ENCODE measurements at regions not wholly inside any gene's neighbourhood (a gene's known extent, or its start where the extent isn't known, plus 50 kb on each side); places are given as distances from the start of the nearest gene placed in this dataset.

DNA sequence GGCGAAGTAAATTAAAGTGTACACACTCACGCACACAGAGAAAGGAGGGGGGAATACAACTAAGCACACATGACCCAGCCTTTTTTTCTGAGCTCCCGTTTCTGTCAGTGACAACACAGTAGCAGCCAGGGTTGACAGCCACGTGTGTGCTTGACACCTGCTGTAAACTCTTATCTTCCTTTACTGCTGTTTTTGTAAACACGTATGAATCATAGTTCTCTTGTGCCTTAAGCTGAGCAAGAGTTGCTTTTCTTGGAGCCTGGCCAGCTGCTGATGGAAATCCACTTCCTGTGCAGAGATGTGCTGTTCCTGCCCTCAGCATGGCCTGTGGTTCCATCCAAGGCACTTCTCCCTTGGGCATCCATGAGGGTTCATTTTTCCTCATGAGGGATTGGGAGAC lies 561.9 kb downstream of the GALR1 start:
- no peak for DNase-seq
- Mint-ChIP-seq H3K36me3 (ENCODE audit: low read depth) (no peaks in the 10 kb centered on the region), H3K4me1 (no peaks in the 10 kb centered on the region), H3K4me3 (no peak overlapping the region), H3K27ac (no peak overlapping the region), H3K27me3 (ENCODE audit: low read depth, poor library complexity) (peaks cover 11% of the 10 kb centered on the region), H3K9me3 (peaks cover 15% of the 10 kb centered on the region)
- TF ChIP-seq, protein P1, sequence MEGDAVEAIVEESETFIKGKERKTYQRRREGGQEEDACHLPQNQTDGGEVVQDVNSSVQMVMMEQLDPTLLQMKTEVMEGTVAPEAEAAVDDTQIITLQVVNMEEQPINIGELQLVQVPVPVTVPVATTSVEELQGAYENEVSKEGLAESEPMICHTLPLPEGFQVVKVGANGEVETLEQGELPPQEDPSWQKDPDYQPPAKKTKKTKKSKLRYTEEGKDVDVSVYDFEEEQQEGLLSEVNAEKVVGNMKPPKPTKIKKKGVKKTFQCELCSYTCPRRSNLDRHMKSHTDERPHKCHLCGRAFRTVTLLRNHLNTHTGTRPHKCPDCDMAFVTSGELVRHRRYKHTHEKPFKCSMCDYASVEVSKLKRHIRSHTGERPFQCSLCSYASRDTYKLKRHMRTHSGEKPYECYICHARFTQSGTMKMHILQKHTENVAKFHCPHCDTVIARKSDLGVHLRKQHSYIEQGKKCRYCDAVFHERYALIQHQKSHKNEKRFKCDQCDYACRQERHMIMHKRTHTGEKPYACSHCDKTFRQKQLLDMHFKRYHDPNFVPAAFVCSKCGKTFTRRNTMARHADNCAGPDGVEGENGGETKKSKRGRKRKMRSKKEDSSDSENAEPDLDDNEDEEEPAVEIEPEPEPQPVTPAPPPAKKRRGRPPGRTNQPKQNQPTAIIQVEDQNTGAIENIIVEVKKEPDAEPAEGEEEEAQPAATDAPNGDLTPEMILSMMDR (IDR thresholded peaks at IDR 0.05), result no peak

DNA sequence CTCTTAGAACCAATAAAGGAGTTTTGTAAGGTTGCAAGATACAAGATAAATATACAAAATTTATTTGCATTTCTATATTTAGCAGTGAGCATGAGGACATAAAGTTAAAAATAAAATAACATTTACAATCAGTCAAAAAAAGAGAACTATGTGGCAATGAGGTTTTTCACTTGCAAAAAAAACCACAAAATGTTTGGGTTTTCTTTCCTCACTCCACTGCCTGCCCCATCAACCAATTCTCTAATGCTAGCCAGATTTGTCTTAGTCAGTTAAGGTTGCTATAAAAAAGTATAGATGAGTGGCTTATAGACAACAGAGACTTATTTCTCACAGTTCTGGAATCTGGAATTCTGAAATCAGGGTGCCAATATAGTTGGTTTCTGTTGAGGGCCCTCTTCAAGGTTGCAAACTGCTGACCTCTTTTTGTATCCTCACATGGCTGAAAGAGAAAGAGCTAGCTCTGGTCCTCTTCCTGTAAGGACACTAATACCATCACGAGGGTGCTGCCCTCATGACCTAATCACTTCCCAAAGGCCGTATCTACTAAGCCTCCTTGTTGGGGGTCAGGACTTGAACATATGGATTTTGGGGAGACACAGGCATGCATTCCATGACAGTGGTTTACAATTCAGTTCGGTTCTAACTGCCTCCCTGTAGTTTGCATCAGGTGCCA lies 566.2 kb downstream of the GALR1 start:
- TF ChIP-seq, protein P1 (IDR thresholded peaks at IDR 0.05), result no peak
- H3K36me3 Mint-ChIP-seq (ENCODE audit: low read depth), result no peaks in the 10 kb centered on the region

DNA sequence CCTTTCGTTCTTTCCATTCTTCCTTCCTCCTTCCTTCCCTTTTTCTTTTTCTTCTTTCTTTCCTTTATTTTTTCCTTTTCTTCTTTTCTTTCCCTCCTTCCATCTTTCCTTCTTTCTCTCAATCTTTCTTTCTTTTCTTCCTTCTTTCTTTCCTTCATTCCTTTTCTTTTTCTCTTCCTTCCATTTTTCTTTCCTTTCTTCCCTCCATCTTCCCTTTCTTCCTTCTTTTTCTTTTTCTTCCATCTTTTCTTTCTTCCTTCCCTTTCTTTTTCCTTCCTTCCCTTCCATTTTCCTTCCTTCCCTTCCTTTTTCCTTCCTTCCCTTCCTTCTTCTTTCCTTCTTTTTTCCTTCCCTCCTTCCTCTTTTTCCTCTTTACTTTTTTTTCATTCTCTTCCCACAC lies 568.7 kb downstream of the GALR1 start:
- Mint-ChIP-seq H3K27me3 (ENCODE audit: low read depth, poor library complexity) (peaks cover 7% of the 10 kb centered on the region), H3K4me3 (no peak overlapping the region), H3K4me1 (peaks cover 9% of the 10 kb centered on the region), H3K9me3 (peaks cover 21% of the 10 kb centered on the region), H3K36me3 (ENCODE audit: low read depth) (no peaks in the 10 kb centered on the region), H3K27ac (peak overlapping the region; percentile 10)
- TF ChIP-seq, protein P1 (IDR thresholded peaks at IDR 0.05), result no peak
- DNase-seq, result no peak

More for the DNA sequence above, 566.2 kb downstream of the GALR1 start:
- DNase-seq, result no peak
- H3K27me3 Mint-ChIP-seq (ENCODE audit: low read depth, poor library complexity), result peaks cover 7% of the 10 kb centered on the region
- no peak overlapping the region for H3K4me3 Mint-ChIP-seq
- H3K9me3 Mint-ChIP-seq, result peaks cover 12% of the 10 kb centered on the region
- H3K4me1 Mint-ChIP-seq, result peaks cover 9% of the 10 kb centered on the region
- H3K27ac Mint-ChIP-seq, result no peak overlapping the region

DNA sequence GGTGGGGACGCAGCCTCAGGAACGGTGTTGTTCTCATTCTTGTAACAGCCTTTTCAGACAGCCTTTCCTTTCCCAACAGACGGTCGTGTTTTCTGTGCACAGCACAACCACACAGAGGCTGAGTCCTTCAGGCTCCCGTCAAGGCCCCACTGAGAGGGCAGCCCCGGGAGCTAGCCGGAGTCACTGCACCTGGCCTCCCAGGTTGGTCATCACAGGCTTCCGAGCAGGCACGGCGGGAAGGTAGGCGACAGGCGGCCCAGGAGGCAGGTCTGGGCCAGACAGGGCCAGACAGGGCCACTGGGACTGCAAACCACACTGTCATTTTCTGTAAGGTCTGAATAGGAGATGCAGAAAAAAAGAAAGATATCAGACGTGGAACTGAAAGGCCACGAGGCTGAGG lies 570.8 kb downstream of the GALR1 start:
- peaks cover 17% of the 10 kb centered on the region for H3K9me3 Mint-ChIP-seq

DNA sequence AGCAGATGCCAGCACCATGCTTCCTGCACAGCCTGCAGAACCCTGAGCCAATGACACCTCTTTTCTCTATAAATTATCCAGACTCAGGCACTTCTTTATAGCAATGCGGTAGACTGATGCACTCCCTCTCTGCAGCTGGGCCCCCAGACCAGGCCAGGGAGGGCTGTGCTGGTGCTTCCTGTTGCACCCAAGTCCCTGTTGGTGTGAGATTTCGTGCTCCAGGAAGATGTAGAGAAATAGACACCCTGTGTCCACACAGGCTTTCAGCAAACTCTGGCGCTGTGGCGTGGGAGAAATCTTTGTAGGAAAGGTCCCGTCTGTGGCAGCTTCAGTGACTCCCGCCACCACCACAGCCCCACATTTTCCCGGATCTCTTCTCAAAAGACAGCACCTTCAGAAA lies 572.2 kb downstream of the GALR1 start:
- no peaks in the 10 kb centered on the region for H3K36me3 Mint-ChIP-seq (ENCODE audit: low read depth)
- no peak overlapping the region for H3K27ac Mint-ChIP-seq
- peaks cover 14% of the 10 kb centered on the region for H3K9me3 Mint-ChIP-seq
- peaks cover 9% of the 10 kb centered on the region for H3K4me1 Mint-ChIP-seq
- TF ChIP-seq, protein P1 (IDR thresholded peaks at IDR 0.05), result no peak
- H3K27me3 Mint-ChIP-seq (ENCODE audit: low read depth, poor library complexity), result peaks cover 6% of the 10 kb centered on the region
- H3K4me3 Mint-ChIP-seq, result no peak overlapping the region
- no peak for DNase-seq

More for the DNA sequence above, 570.8 kb downstream of the GALR1 start:
- H3K27ac Mint-ChIP-seq, result no peak overlapping the region
- H3K36me3 Mint-ChIP-seq (ENCODE audit: low read depth), result no peaks in the 10 kb centered on the region
- TF ChIP-seq, protein P1 (IDR thresholded peaks at IDR 0.05), result no peak
- H3K4me1 Mint-ChIP-seq, result peaks cover 9% of the 10 kb centered on the region
- DNase-seq, result no peak
- H3K27me3 Mint-ChIP-seq (ENCODE audit: low read depth, poor library complexity), result peaks cover 6% of the 10 kb centered on the region
- H3K4me3 Mint-ChIP-seq, result no peak overlapping the region

DNA sequence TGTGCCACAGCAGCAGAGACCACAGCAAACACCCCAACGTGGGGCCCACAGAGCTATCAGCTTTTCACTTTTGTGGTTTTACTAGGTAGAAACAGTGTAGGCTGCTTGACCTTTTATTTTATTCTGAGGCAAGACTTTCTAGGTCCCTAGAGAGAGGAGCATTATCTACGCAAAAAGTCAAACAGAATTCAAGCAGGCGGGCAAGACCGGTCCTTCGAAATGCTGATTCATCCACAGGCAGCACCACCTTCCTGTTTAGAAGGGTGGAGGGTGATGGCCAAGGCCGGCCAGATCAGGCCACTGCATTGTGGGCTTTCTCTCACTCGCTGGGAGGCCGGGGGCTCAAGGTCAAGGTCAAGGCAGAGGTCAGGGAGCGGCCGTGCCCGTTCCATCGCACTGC lies 573.0 kb downstream of the GALR1 start:
- TF ChIP-seq, protein P1 (IDR thresholded peaks at IDR 0.05), result no peak
- Mint-ChIP-seq H3K9me3 (peaks cover 14% of the 10 kb centered on the region), H3K4me3 (no peak overlapping the region), H3K27ac (no peak overlapping the region), H3K27me3 (ENCODE audit: low read depth, poor library complexity) (peaks cover 6% of the 10 kb centered on the region), H3K4me1 (peaks cover 9% of the 10 kb centered on the region), H3K36me3 (ENCODE audit: low read depth) (no peaks in the 10 kb centered on the region)
- no peak for DNase-seq
